ENCODE measurements at regions not wholly inside any gene's neighbourhood (a gene's known extent, or its start where the extent isn't known, plus 50 kb on each side); places are given as distances from the start of the nearest gene placed in this dataset.

GRCh38 chr16:8452941-8453340 lies 137.4 kb downstream of the TMEM114 start:
- TF ChIP-seq CTCF (IDR thresholded peaks at IDR 0.05): no peak
- TF ChIP-seq EZH2 (IDR thresholded peaks at IDR 0.05; ENCODE audit: borderline replicate concordance, insufficient read depth, low read depth, low read length, poor library complexity, severe bottlenecking): no peak
